Myocyte (in vitro differentiated cells): ENCODE measurements at regions not wholly inside any gene's neighbourhood (a gene's known extent, or its start where the extent isn't known, plus 50 kb on each side); places are given as distances from the start of the nearest gene placed in this dataset.
A peak's percentile ranks its signal among the peaks of the same experiment; 100 is the strongest.

Experiments
- DNase-seq: peaks from one replicate; pipeline ENCODE4 v3.0.0-alpha.2; 2012; ENCODE audit warnings: low read depth

DNA sequence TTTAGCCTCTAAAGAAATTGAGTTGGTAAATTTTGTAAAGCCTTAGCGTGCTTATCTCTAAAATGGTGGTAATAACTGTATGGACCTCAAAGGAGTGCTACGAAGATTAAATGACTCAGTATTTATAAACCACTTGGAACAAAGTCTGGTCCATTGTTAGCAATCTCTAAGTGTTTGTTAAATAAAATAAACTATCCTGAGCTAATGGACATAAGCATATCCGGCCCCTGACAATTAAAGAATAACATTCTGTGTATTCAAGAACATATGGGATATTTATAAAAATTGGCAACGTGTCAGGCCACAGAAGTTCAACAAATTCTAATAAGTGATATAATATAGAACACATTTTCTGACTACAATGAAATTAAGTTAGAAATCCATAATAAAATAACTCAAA, 71.0 kb downstream of the MYEOV start:
- no peak for DNase-seq

DNA sequence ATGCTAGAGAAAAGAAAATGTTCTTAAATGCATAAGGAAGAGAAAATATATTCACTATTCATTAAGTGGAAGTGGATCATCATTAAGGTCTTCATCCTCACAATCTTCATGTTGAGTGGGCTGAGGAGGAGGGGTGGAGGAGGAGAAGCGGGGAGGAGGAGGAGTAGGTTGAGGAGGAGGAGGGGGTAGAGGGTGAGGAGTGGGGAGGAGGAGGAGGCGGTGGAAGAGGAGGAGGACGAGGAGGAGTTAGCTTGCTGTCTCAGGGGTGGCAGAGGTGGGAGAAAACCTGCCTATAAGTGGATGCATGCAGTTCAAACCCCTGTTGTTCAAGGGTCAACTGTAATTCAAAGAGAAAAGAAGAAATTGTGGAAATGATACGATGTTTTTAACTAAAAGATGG, 71.6 kb downstream of the MYEOV start:
- DNase-seq, result no peak

DNA sequence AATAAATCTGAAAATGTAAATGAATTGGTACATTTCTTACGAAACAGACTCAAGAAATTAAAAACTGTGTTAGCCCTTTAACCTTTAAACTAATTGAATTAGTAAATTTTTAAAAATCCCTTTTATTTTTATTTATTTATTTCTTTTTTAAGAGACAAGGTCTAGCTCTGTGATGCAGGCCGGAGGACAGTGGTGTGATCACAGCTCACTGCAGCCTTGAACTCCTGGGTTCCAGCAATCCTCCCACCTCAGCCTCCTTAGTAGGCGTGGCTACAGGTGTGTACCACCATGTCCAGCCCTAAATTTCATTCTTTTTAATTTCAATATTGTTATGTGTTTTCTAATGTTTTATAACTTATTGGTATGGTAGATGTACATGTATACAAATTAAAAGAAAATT, 72.6 kb downstream of the MYEOV start:
- no peak for DNase-seq

DNA sequence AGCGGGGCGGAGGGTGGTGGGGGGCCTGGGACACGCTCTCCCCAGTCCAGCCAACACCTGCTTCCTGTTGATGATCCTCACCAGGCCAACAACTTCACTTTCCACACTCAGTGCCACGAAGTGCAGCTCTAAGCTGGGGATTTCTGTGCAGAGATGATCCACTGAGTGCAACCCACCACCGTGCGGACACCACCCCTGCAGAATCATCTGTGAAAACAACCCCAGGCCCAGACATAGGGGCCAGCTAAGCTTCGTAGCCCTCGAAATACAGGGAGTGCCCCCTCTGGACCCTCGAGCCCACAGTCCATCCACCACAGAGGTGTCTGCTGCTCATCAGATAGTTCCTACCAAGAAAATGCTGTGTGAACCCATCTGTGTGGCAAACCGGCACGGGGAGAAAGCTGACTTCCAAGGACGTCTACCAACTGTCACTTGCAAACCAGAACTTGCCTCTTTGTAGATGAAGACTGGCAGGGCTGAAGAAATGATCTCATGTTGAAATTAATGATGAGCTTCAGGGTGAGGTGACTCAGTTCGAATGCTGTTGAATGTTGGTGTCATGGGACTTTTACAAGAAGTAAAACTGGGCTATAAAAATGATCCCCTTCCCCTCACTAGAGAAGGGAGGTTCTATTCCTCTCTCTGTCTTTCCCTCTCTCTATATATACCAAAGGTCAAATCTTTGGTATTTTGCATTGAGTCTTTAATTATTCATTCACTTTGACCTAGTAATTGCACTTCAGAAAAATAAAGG, 73.4 kb downstream of the MYEOV start:
- no peak for DNase-seq

DNA sequence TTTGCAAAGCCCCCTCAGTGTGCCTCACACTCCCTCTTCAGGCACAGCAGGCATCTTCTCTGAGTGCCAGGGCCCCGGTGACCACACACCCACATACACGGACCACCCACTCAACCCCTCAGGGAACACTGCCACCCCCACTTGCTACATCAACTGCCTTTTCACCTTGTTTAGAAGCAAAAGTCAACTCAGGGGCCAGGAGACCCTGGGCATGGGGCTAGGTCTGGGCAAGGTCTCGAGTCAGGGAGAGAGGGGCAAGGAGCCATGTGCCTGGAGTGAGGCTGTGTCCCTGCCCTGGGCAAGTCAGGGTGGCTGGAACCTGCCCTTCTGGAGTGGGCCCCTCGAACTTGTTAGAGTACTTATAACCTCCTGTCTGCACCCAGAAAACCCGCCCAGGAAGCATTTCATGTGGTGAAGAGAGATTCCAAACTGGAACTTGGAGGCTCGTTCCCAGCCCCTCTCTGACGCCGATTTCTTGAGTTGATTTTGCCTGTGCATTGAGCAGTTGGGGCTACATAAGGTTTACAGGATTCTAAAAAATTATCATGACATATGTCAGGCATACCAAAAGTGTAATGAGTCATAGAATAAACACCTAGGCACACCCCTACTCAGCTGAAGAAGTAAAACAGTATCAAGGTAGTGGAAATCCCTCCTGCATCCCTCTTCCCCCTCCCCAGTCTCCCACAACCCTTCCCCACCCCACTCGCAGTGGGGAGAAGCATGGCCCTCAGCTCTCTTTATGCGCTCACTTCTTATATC, 74.3 kb downstream of the MYEOV start:
- DNase-seq, result no peak

DNA sequence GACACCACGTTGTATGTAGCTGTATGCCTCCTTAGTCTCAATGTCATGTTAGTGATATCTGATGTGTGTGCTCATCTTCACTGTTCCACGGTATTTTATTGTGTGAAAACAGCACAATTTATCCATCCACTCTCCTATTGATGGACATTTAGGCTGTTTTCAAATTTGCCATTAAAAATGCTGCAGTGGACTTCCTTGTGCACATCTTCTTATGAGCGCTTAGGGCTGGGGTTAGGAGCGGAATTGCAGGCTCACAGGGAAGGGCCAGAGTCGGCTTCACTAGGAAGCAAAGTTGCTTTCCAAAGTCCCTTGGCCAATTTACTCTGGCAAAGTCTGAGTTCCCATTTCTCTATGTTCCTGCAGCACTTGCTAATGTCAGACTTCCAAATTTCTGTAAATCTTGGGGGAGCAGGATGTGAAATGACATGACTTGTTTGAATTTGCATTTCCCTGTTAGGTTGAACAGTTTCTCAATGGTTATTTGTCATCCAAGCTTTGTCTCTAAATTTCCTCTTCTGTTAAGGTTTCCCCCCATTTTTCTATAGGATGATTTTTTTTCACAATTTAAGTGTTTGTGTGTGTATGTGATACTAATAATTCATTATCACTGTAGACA, 75.4 kb downstream of the MYEOV start:
- no peak for DNase-seq

DNA sequence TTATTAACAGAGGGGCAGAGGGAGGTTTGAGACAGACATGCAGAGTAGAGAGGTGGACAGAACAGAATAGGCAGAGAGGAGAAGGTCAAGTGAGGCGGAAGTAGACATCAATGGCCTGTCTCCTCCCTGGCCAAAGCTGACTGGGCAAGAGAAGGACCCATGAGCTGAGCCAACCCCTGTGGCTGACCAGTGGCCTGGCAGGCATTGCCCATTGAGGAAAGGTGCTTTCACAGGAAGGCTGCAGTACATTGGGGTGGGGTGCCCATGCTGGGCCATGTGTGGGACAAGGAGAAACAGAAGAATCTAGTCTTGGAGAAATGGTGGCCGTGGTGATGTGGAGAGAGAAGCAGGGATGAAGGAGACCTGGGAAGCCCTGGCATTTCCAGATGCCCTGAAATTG, 76.0 kb downstream of the MYEOV start:
- no peak for DNase-seq

DNA sequence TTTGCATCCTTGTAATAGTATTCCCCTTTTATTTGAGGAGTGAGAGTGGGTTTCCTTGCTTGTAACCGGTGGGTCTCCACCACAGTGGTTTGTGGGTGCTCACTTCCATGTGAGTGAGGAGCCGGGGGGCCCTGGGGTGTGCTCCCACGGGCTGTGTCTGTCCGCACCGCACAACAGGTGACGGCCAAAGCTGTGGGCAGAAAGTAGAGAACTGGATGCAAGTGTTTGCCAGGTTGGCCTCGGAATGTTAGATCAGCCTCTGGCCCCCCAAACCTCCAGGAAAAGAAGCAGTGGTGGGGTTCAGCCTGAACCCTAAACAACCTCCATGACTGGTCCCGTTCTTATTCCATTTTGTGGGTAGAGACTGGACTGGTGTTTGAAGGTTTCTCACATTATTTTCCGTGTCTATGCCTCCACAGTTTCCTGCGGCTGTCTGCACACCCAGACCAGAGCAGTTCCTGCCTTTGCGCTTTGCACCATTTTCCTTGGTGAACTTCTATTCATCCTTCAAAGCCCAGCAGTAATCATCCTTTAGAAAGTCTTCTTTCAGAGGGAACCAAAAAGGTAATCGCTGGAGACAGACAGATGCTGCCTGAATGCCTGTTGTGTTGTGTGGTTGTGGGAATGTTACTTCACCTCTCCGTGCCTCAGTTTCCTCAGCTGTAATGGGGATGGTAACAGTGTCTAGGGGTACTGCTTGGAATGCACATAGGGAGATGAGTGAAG, 77.2 kb downstream of the MYEOV start:
- DNase-seq, result no peak

DNA sequence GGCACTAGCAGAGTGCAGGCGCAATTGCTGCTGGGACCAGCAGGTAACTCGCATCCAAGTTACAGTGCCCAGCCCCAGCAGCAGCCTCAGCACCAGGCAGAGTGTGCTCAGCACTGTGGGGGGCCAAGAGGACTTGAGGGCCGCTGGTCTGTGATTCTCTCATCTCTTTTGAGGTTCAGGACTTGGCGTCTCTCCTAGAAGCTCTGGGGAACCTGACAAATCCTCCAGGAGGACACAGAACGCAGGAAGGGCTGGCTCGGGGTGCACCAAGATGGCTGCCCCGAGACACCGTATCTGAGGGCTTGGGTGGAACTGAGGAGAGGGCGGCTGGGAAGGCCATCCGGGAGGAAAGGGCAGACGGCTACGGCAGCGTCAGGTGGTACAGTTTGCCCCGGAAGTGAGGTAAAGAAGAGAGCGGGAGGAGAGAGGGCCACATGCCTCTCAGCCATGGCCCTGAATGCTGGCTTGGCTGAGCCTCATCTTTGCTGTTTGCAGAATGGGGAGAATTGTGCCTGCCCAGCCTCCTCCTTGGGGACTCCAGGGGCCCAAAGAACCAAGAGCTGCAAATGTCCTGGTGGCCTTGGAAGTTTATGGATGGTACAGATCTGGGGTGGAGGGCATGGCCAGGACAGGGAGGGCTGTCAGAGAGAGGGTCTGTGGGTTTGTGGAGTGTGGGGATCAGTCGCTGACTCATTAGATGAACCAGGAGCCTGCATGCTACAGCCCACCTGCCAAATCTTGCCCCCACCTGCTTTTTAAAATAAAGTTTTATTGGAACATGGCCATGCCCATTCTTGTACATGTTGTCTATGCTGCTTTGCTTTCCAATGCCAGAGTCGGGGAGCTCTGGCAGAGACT, 78.0 kb downstream of the MYEOV start:
- peak; percentile 39 for DNase-seq

DNA sequence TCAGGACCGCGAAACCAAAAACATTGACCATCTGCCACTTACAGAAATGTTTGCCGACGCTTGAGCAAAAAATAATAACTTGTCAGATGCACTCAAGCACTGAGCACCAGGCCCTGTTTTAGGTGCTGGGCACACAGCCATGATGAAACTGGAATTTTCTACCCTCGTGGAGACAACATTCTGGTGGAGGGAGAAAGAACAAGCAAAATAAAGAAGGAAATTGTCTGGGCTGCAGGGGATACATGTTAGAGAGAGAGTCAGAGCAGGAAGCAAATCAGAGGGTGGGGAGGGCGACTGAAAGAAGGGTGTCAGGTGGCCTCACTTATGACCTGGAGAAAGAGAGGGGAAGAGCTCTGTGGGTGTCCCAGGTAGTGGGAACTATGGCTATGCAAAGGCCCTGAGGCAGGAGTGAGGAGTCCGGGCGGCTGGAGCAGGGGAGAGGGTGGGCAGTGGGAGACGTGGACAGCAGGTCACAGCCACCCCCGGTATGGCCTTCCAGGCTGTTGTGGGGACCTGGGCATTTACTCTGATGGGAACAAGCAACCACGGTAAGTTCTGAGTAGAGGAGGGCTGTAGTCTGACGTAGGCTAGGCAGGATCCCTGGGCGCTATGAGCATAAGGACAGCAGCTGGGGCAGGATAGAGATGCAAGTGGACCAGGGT, 78.8 kb downstream of the MYEOV start:
- DNase-seq, result no peak

DNA sequence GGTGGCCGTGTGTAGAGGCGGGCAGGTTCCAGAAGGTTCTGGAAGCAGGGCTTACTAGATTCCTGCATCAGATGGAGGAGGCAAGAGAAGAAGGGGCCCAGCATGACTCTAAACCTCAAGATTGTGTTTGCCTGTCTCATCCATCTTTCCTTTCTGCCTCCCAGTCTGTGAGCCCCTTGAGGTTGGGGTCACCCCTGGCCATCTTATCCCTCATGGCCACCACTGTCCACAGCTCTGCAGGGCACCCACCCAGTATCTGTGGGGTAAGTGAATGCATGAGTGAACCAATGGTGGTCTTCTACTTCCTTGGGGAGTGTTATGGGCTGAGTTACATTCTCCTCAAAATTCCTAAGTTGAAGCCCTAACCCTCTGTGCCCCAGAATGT, 79.3 kb downstream of the MYEOV start:
- DNase-seq, result no peak

DNA sequence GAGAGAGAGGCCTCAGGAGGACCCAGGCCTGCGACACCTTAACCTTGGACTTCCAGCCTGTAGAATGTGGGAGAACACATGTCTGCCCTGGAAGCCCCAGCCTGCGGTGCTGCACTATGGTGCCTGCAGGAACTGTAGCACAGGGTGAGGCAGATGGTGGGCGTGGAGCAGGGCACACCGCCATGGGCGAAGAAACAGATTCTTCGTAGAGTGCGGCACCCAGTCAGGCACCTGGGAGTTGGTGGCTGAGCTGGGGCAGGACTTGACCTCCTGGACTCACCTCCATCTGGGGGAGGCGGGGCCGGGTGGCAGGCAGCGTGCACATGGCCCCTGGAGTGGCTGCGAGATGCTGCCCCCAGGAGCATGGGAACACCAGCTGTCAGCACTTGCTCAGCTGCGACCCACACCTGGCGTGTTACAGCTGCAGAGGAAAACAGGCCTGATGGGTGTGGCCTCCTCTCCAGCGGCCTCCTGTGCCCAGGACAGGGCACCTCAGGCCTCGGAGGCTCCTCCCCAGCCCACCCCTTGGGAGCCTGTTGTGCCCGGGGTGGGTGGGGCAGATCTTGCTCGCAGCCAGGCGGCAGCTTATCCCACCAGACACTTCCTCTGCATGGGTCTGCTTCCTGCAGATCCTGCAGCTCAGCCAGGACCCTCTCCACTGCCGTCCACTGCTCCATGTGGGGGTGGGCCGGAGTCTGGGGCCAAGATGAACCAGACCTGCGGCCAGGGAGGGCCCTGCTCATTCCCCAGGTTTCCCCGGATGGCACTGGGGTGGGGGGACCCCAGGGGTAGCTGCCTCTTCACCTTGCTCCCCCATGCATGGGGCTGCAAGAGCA, 80.4 kb downstream of the MYEOV start:
- DNase-seq, result no peak

DNA sequence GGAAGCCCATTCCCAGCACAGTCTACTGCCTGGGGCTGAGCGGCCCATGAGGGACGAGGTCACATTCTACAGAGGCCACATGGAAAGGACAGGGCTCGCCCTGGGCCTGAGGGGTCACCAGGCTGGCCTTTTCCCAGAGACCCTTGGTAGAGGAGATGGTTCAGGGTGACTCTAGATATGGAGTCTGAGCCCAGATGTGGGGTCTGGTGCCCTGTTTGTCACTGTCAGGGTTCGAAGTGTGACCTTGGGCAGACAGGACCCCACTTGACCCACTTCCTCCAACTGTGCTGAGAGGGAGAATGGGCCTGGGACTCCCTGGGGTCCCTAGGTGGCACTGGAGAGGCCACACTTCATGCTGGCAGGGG, 81.0 kb downstream of the MYEOV start:
- DNase-seq, result no peak

DNA sequence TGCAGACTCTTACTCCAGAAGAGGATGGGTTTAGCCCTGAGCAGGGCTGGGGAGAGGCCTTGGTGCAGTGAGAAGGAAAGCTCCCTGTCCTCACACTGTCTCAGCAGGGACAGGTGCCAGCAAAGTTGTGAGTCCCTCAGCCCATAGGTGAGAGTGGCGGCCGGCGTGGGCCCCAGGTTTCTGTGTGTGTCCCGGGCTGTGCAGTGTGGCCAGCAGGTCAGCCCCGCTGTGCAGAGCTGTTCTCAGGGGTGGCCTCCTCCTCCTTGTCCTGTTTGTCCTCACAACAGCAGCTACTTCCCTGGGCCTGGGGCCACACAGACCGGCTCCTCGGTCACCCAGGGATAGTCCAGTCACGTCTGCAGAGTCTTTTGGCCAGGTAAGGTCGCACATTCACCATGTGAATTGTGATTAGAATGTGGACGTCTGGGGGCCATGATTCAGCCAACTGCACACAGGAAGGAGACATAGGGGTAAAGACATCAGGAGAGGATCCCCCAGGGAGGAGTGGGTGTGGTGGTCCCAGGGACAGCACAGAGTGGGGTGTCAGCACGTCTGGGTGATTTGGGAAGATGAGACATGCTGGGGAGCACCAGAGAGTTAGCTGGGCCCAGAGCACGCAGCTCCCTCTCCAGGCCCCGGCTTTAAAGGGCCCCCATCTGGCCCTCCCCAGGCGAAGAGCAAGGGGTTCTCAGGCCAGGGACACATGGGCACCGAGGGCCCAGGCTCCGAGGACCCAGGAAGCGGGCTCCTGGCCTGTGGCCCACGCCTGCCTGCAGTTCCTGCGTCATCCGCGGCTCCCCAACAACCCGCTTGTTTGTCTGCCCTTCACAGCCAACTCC, 81.6 kb downstream of the MYEOV start:
- no peak for DNase-seq

DNA sequence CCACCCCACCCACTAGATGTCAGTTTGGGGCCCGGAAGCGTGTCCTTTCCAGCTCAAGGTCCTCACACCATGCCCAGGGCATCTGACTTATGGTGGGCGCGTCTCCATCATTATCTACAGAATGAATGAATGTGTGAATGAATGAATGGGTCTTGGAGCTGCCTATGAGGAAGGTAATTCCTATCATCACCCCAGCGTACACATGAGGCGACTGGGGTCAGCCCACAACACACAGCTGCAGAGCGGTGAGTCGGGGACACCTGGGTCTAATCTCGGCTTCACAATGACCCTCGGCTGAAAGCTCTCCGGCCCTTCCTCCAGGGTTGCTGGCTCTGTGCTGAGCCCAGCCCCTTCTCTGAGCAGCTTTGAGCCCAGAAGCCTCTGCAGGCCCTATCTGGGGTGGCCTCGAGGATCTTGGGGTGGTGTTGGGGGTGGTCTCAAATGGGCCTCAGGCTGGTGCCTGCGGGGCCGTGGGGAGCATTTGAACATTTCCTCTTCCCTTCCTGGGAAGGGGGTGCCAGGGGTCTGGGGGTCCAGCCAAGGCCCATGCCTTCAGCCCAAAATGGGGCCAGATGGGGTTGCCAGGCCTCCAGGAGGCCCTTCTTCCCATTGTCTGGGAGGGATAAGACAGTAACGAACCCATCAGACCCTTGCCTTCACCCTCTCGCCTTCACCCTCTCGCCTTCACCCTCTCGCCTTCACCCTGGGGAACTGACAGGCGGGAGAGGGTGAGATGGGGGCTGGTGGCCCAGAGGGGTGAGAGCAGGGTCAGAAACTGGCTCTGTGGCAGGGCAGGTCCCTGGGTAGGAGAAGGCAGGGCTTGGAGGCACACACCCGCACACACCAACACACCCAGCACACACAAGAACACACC, 82.4 kb downstream of the MYEOV start:
- DNase-seq, result no peak

DNA sequence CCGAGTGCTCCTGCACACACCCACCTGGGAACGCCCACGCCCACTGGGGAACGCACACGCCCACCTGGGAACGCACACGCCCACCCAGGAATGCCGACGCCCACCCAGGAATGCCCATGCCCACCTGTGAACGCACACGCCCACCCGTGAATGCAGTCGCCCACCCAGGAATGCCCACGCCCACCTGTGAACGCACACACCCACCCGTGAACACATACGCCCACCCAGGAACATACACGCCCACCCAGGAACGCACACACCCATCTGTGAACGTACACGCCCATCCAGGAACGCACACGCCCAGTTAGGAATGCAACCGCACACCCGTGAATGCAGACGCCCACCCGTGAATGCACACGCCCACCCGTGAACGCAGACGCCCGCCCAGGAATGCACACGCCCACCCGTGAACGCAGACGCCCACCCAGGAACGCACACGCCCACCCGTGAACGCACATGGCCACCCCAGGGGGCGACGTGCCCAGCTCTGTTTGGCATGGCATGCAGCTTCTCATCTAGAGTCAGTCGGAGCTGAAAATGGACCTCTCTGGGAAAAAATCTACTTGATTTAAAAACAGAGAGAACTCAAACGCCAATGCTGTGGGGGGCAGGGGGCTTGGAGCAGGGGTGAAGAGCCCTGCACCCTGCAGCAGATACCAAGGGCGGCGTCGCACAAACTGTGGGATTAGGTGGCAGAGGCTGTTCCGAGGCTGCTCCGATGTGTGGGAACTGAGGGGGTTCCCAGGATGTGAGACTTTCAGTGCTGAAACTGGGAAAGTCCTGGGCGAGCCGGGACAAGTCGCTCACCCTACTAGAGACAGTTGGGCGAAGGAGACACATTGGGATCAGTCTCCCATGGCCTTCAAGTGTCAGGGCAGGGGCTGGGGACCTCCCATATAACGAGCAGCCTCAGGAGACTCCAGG, 83.3 kb downstream of the MYEOV start:
- DNase-seq, result no peak

DNA sequence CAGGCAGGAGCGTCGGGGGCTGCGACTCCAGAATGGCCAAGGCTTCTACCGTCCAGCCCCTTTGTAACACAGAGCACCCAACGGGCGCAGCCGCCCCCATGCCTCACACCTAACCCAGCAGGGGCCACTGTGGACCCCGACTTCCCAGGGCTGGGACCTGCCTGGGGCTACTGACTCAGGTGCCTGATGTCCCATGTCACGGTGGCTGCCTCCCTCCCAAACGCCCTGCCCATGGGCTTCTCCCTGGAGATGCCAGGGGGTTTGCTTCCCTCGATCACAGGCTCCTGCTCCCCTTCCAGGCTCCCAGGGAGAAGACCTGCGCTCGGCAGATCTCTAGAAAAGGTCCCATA, 84.0 kb downstream of the MYEOV start:
- no peak for DNase-seq
